Small intestine (tissue), 7 donors: ENCODE measurements at regions not wholly inside any gene's neighbourhood (a gene's known extent, or its start where the extent isn't known, plus 50 kb on each side); places are given as distances from the start of the nearest gene placed in this dataset.

ENCODE experiments used
- DNase-seq, 2 donors: peaks; one replicate each; pipeline versions ENCODE4 v3.0.0 to v3.0.0-alpha.2; 2013
- FAIRE-seq: peaks from 2 replicates; lab custom pipeline; 2012; peaks lifted over from hg19 to GRCh38; lab: Jason Lieb, UNC
- H3K27ac ChIP-seq, 3 donors: one replicate each; pipeline ENCODE4 v1.5.1; 2013; ENCODE audit warnings: low read length in 2 of 3, mild to moderate bottlenecking in 2 of 3, control low read depth in 1 of 3, inconsistent platforms in 1 of 3, low read depth in 1 of 3, moderate library complexity in 1 of 3
- H3K27me3 ChIP-seq, 3 donors: one replicate each; pipeline ENCODE4 v1.6.1; 2013; ENCODE audit warnings: low read length in 3 of 3, inconsistent platforms in 1 of 3; ENCODE audit not compliant: control insufficient read depth in 3 of 3, insufficient read depth in 3 of 3
- H3K36me3 ChIP-seq, 3 donors: one replicate each; pipeline ENCODE4 v1.6.1; 2013; ENCODE audit warnings: low read length in 3 of 3, inconsistent platforms in 1 of 3, low read depth in 1 of 3, mild to moderate bottlenecking in 1 of 3, moderate library complexity in 1 of 3; ENCODE audit not compliant: control insufficient read depth in 3 of 3, insufficient read depth in 2 of 3
- H3K4me1 ChIP-seq, 3 donors: one replicate each; pipeline ENCODE4 v1.6.1; 2013; ENCODE audit warnings: low read length in 2 of 3, inconsistent platforms in 1 of 3, low read depth in 1 of 3, mild to moderate bottlenecking in 1 of 3, moderate library complexity in 1 of 3; ENCODE audit not compliant: control insufficient read depth in 3 of 3, insufficient read depth in 2 of 3
- H3K4me3 ChIP-seq, 3 donors: one replicate each; pipeline ENCODE4 v1.5.1; 2013; ENCODE audit warnings: low read length in 3 of 3, control low read depth in 1 of 3, inconsistent platforms in 1 of 3, low read depth in 1 of 3, mild to moderate bottlenecking in 1 of 3, moderate library complexity in 1 of 3
- H3K9me3 ChIP-seq, 2 donors: one replicate each; pipeline ENCODE4 v1.6.1; 2013; ENCODE audit warnings: low read depth in 1 of 2, low read length in 1 of 2; ENCODE audit not compliant: control insufficient read depth in 2 of 2, insufficient read depth in 1 of 2
- WGBS, 3 donors: extraction: QIAGEN DNeasy Blood & Tissue Kit; methylation state at CpG; one replicate each; pipeline ENCODE4 v1.1.7; 2013; 5-methylcytosine and 5-hydroxymethylcytosine counted together
- donor health status: healthy with polysubstance abuse.
- donor health status: control.
- donor health status: control.
- donor health status: Bipolar disorder and iron deficiency.
- donor health status: healthy.

DNA sequence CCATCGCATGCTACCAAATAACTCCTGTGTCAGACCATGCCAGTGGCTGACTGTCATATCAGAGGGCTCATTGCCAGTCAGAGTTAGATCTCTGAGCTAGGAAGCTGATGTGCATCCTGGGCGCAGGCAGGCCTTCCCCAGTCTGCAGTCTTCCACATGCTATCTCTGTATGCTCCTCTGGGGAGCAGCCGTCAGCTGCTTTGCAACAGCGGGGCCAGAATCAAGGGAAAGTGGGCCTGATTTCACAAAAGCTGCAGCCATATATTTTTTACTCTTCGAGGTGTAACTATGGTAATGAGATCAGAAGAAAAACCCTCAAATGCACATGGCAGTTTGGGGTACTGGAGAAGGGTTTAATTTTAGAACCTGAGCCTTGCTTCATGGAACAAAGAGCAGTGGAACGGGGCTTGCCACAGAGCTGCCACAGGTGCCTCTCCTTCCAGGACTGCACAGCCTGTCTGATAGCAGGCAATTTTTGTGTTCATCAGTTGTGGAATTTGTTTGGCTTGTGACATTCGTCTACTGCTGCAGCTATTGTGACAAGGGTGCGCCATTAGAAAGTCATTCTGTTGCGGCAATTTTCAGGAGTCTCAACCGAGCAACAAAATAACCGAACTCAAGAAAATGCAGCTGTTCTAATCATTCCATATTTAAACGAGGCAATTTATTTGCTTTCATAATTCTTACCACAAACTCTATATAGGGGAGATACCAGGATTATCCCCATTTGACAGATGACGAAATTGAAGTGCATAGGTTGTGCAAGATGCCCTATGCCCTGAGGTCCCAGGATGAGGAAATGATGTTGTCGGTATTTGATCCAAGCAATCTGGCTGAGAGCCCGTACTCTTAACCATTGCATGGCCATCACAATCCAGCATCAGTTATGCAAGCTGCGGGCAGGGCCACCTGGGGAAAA lies 109.6 kb upstream of the CYRIA start:
- Histone ChIP-seq H3K36me3 (no peaks in the 10 kb centered on the region), H3K9me3 (peaks cover 0 to 5% of the 10 kb centered on the region in 2 donors), H3K4me1 (no peaks in the 10 kb centered on the region), H3K4me3 (no peak overlapping the region), H3K27ac (no peak overlapping the region), H3K27me3 (no peaks in the 10 kb centered on the region)
- WGBS, 3 donors, result 46 to 63% (median 54%) methylated on average over 16 of the region's 16 CpGs
- peak; percentile 13 to 16 for DNase-seq
- FAIRE-seq, result no peak

DNA sequence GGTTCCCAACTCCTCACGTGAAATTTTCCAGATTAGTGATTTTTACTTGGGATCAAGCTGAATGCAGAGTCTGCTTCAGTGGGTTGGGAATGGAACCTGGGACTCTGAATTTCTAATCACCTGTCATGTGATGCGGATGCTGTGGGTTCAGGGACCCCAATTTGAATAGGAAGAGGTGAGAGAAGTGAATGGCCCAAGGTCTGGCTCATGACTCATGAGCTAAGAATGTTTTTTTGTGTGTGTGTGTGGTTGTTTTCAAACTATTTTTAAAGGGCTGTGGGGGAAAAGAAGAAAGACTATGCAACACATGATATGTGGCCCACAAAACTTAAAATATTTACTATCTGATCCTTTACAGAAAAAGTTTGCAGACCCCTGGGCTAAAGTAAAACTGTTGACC lies 108.5 kb upstream of the CYRIA start:
- WGBS, 3 donors, result 66 to 78% (median 71%) methylated on average over 2 of the region's 2 CpGs
- DNase-seq (no peak), FAIRE-seq (no peak)
- Histone ChIP-seq H3K27me3 (peaks cover 0 to 1% (median 0%) of the 10 kb centered on the region in 3 donors), H3K4me3 (no peak overlapping the region), H3K36me3 (no peaks in the 10 kb centered on the region), H3K27ac (no peak overlapping the region), H3K4me1 (no peaks in the 10 kb centered on the region), H3K9me3 (no peaks in the 10 kb centered on the region)

DNA sequence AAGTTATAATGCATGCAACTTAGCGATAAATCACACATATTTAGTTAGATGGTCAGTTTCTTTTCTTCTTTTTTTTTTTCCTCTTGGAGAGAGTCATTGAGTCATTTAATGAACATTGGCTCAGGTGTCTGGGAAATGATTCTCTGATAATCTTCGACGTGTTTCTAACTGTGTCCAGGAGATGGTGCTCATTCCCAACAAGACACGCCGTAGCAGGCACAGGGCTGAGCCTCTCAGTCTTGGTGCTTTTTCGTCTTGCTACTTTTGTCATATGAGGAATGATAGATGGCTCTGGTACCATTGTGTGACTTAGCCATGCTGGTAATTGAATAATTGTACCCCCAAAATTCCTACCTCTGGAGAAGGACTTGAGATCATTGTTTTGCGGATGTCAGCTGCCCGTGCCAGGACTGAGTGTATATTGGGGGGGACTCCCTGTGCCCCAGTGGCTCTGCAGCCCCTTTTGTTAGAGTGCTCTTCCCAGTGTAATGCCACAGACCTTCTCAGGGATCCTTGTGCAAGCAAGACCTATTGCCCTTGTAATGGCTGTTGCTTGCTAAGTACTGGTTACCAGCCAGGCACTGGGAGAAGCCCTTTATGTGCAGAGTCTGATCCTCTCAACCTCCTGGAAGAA lies 107.6 kb upstream of the CYRIA start:
- no peaks in the 10 kb centered on the region for H3K9me3 ChIP-seq
- 20 to 24% (median 24%) methylated on average over 8 of the region's 8 CpGs for WGBS, 3 donors
- H3K27ac ChIP-seq, result no peak overlapping the region
- no peak overlapping the region for H3K4me3 ChIP-seq
- H3K36me3 ChIP-seq, result no peaks in the 10 kb centered on the region
- peaks cover 0 to 3% (median 0%) of the 10 kb centered on the region in 3 donors for H3K27me3 ChIP-seq
- FAIRE-seq (no peak), DNase-seq (peak; percentile 44 to 45)
- H3K4me1 ChIP-seq, result no peaks in the 10 kb centered on the region

DNA sequence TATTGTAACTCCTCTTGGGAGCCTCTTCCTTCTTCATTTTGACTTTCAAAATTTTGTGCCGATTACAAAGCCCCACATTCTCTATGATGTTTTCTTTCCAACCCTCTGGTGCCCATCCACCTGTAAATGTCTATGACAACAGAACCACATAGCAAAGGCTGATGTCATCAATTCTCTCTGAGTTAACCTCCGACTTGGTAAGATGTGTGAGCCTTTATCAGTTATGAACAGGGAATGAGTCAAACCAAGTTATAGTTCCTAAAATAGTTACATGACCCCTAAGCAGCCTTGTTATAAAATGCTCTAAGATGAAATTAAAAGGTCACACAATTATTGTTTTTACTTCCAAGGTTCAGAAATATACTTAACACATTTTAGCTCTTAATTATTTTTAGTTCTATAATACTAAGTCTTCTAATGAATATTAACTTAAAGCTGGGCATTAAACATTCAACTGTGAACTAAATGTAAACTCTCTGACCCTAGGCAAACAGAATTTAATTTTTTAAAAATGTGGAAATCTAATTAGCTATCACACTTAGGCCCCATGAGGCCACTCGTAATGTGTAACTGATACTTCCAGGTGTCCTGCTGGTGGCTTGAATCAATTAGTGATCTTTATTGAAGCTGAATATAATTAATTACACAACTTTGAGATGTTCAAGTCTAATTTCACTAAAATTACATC lies 102.3 kb upstream of the CYRIA start:
- FAIRE-seq, result no peak
- Histone ChIP-seq H3K4me1 (peaks cover 0 to 4% (median 0%) of the 10 kb centered on the region in 3 donors), H3K36me3 (no peaks in the 10 kb centered on the region), H3K27ac (no peak overlapping the region), H3K9me3 (peaks cover 0 to 3% of the 10 kb centered on the region in 2 donors), H3K4me3 (no peak overlapping the region), H3K27me3 (peaks cover 0 to 3% (median 0%) of the 10 kb centered on the region in 3 donors)
- WGBS, 3 donors, result 55 to 76% (median 68%) methylated on average over 3 of the region's 3 CpGs
- no peak for DNase-seq

DNA sequence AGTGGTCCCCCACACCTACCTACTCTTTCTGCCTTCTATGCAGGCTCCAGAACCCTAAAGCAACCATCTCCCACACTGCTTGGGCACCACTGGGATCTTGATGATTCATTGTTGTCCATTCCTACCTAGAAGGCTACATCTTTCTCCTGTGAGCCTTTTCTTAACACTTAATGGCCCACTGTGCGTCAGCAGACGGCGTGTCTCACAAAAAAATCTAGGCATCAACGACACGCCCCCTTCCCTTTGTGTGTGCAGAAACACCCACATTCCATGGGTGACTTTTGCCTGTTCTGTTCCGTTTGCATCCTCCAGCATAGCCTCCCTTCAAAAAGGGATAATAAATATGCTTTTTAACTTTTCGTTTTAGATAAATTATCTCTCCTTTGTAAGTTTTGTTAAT lies 99.7 kb upstream of the CYRIA start:
- FAIRE-seq, result no peak
- DNase-seq, result no peak
- no peaks in the 10 kb centered on the region for H3K36me3 ChIP-seq
- H3K4me3 ChIP-seq, result no peak overlapping the region
- peaks cover 0 to 3% of the 10 kb centered on the region in 2 donors for H3K9me3 ChIP-seq
- no peak overlapping the region for H3K27ac ChIP-seq
- H3K4me1 ChIP-seq, result peaks cover 0 to 4% (median 0%) of the 10 kb centered on the region in 3 donors
- 53 to 79% (median 56%) methylated on average over 7 of the region's 7 CpGs for WGBS, 3 donors
- H3K27me3 ChIP-seq, result peaks cover 0 to 3% (median 0%) of the 10 kb centered on the region in 3 donors

DNA sequence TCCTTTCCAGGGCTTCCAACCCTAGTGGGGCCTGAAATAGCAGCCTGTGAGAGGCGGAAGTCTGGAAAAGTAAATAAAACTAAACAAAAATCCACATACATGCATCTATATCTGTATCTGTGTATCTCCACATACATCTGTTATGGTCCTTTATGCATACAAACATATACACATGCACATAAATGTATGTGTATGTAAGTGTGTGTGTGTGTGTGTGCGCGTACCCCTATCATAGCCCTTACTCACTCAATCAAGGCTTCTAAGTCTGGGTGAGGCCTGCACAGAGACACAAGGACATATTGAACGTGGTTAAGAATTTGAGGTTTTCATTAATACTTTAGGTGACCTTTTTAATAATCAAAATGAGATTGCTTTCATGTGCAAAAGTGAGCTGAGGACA lies 98.9 kb upstream of the CYRIA start:
- Histone ChIP-seq H3K36me3 (no peaks in the 10 kb centered on the region), H3K27ac (no peak overlapping the region), H3K9me3 (peaks cover 0 to 3% of the 10 kb centered on the region in 2 donors), H3K4me1 (peaks cover 0 to 4% (median 0%) of the 10 kb centered on the region in 3 donors), H3K4me3 (no peak overlapping the region), H3K27me3 (peaks cover 0 to 3% (median 0%) of the 10 kb centered on the region in 3 donors)
- DNase-seq (no peak), FAIRE-seq (no peak)
- WGBS, 3 donors, result 80 to 90% (median 87%) methylated on average over 4 of the region's 4 CpGs

DNA sequence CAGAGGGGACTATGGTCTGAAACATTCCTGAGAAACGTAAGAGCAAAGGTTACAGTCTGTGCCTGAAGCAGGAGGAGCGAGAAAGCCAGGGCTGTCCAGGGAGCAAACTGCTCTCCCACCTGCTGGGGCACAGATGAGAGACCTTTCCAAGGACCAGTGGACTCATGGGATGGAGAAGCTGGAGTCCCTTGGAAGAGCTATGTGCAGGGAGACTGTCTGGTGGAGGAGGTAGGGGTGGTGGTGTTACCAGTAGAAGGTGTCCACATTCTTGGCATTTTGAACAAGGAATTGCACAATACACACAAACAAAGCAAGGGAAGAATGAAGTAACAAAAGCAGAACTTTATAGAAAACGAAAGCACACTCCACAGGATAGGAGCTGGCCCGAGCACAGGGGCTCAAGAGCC lies 97.9 kb upstream of the CYRIA start:
- Histone ChIP-seq H3K4me3 (no peak overlapping the region), H3K9me3 (peaks cover 0 to 3% of the 10 kb centered on the region in 2 donors), H3K27ac (no peak overlapping the region), H3K27me3 (no peaks in the 10 kb centered on the region), H3K4me1 (peaks cover 0 to 4% (median 0%) of the 10 kb centered on the region in 3 donors), H3K36me3 (no peaks in the 10 kb centered on the region)
- FAIRE-seq (no peak), DNase-seq (peak in 1 of 2 donors; percentile 40)
- WGBS, 3 donors, result 26 to 61% (median 44%) methylated on average over 4 of the region's 4 CpGs

DNA sequence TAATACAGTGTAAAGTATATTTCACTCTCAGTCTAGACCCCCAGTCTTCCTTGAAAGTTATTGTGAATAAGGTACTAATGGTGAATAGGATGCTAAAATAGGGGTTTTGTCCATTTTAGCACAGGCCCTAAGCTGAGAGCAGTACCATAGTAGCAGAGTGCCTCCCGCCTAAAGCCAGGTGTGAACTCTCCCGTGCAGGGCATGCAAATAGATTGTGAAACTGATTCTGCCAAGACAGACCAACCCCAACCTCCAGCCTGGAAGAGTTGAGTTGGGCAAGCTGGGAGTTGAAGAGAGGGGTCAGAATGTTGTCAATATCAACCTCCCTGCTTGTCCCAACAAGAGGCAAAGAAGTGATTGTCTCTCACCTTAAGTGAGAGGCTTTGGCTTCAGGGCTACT lies 97.4 kb upstream of the CYRIA start:
- 15 to 54% (median 25%) methylated on average over 2 of the region's 2 CpGs for WGBS, 3 donors
- peaks cover 0 to 4% (median 0%) of the 10 kb centered on the region in 3 donors for H3K4me1 ChIP-seq
- DNase-seq (no peak), FAIRE-seq (no peak)
- no peaks in the 10 kb centered on the region for H3K36me3 ChIP-seq
- H3K27ac ChIP-seq, result no peak overlapping the region
- H3K27me3 ChIP-seq, result no peaks in the 10 kb centered on the region
- no peak overlapping the region for H3K4me3 ChIP-seq
- peaks cover 0 to 3% of the 10 kb centered on the region in 2 donors for H3K9me3 ChIP-seq
